OCI-LY1 (cell line): ENCODE measurements at regions not wholly inside any gene's neighbourhood (a gene's known extent, or its start where the extent isn't known, plus 50 kb on each side); places are given as distances from the start of the nearest gene placed in this dataset.
"Not testable (repeated sequence)": the region's sequence is repeated elsewhere in the genome, so short reads cannot be mapped to it uniquely, and the experiment has no call there.

Experiments used
- CTCF ChIP-seq: fragments of 200-600 bp; sonication (generic), shearing (Covaris generic); IDR thresholded peaks from 2 replicates; pipeline ENCODE4 v1.5.1; 2017; ENCODE audit warnings: mild to moderate bottlenecking, antibody characterized with exemption, low read length, moderate library complexity, mixed read lengths
- EZH2 ChIP-seq: fragments of 200-600 bp; sonication (generic), shearing (Covaris generic); IDR thresholded peaks from 2 replicates; pipeline ENCODE4 v1.8.0; 2017; ENCODE audit warnings: borderline replicate concordance, mixed run types, mild to moderate bottlenecking, antibody characterized with exemption, low read length, moderate library complexity, mixed read lengths

DNA sequence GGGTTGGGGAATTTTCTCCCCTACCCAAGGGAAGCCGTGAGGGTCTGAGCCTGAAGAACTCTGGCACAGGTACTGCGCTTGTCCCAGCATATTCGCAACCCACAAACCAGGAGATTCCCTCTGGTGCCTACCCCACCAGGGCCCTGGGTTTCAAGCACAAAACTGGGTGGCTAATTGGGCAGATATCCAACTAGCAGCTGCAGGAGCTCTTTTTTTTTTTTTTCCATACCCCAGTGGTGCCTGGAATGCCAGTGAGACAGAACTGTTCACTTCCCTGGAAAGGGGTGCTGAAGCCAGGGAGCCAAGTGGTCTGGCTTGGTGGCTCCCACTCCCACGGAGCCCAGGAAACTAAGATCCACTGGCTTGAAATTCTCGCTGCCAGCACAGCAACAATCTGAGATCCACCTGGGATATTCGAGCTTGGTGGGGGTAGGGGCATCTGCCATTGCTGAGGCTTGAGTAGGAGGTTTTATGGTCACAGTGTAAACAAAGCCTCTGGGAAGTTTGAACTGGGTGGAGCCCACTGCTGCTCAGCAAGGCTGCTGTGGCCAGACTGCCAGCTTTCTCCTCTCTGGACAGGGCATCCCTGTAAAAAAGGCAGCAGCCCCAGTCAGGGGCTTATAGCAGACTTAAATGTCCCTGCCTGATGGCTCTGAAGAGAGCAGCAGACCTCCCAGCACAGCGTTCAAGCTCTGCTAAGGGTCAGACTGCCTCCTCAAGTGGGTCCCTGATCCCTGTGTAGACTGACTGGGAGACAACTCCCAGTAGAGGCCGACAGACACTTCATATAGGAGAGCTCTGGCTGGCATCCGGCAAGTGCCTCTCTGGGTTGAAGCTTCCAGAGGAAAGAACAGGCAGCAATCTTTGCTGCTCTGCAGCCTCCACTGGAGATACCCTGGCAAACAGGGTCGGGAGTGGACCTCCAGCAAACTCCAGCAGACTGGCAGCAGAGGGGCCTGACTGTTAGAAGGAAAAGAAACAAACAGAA is 670.1 kb upstream of the IGFBP3 start:
- TF ChIP-seq CTCF, EZH2: not testable (repeated sequence)
